OCI-LY1 (cell line): ENCODE measurements at regions not wholly inside any gene's neighbourhood (a gene's known extent, or its start where the extent isn't known, plus 50 kb on each side); places are given as distances from the start of the nearest gene placed in this dataset.

Experiments
- CTCF ChIP-seq: fragments of 200-600 bp; sonication (generic), shearing (Covaris generic); IDR thresholded peaks from 2 replicates; pipeline ENCODE4 v1.5.1; 2017; ENCODE audit warnings: mild to moderate bottlenecking, antibody characterized with exemption, low read length, moderate library complexity, mixed read lengths
- EZH2 ChIP-seq: fragments of 200-600 bp; sonication (generic), shearing (Covaris generic); IDR thresholded peaks from 2 replicates; pipeline ENCODE4 v1.8.0; 2017; ENCODE audit warnings: borderline replicate concordance, mixed run types, mild to moderate bottlenecking, antibody characterized with exemption, low read length, moderate library complexity, mixed read lengths

GRCh38 chr21:23542097-23542496, 2065.2 kb downstream of the MRPL39 start:
- TF ChIP-seq CTCF = no peak
- TF ChIP-seq EZH2 = no peak
